ENCODE measurements at regions not wholly inside any gene's neighbourhood (a gene's known extent, or its start where the extent isn't known, plus 50 kb on each side); places are given as distances from the start of the nearest gene placed in this dataset.

- TF ChIP-seq, protein P1, sequence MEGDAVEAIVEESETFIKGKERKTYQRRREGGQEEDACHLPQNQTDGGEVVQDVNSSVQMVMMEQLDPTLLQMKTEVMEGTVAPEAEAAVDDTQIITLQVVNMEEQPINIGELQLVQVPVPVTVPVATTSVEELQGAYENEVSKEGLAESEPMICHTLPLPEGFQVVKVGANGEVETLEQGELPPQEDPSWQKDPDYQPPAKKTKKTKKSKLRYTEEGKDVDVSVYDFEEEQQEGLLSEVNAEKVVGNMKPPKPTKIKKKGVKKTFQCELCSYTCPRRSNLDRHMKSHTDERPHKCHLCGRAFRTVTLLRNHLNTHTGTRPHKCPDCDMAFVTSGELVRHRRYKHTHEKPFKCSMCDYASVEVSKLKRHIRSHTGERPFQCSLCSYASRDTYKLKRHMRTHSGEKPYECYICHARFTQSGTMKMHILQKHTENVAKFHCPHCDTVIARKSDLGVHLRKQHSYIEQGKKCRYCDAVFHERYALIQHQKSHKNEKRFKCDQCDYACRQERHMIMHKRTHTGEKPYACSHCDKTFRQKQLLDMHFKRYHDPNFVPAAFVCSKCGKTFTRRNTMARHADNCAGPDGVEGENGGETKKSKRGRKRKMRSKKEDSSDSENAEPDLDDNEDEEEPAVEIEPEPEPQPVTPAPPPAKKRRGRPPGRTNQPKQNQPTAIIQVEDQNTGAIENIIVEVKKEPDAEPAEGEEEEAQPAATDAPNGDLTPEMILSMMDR (conservative IDR thresholded peaks at IDR 0.05): no peak
- no peak for TF ChIP-seq ZFX (IDR thresholded peaks at IDR 0.05)
Observed at GRCh38 chr2:142467321-142467720, 336.5 kb upstream of the LRP1B start.

Data from C4-2B (cell line).